GM12878 (cell line): ENCODE measurements at regions not wholly inside any gene's neighbourhood (a gene's known extent, or its start where the extent isn't known, plus 50 kb on each side); places are given as distances from the start of the nearest gene placed in this dataset.

Experiments used
- ATAC-seq: fragments of 200-7000 bp; cut with Tn5 transposase; 3 replicates; pipeline ENCODE4 v1.9.1; 2020; ENCODE audit warnings: mild to moderate bottlenecking, moderate library complexity
- BruUV-seq: library from RNA; stranded (reverse); fragments of 400-500 nt; replicated peaks from 2 replicates; lab custom pipeline; 2021; lab: Mats Ljungman, UMichigan
- CTCF ChIA-PET: fragments of 300-600 bp; sonication (Branson Sonifier 250); formaldehyde crosslinking; extraction: SDS; loops from one replicate; lab custom pipeline; 2021; ENCODE audit warnings: inconsistent platforms; lab: Yijun Ruan, JAX
- POLR2A ChIA-PET: fragments of 350-600 bp; formaldehyde crosslinking; extraction: SDS; loops from one replicate; lab custom pipeline; 2021; ENCODE audit warnings: inconsistent platforms; lab: Charles Lee
- RAD21 ChIA-PET: fragments of 300-600 bp; sonication (Branson Sonifier 250); formaldehyde crosslinking; loops from one replicate; lab custom pipeline; 2023; ENCODE audit warnings: antibody characterized with exemption; ENCODE audit not compliant: unreplicated experiment; lab: Charles Lee
- SMC1A ChIA-PET: fragments of 300-600 bp; sonication (Branson Sonifier 250); formaldehyde crosslinking; loops from one replicate; lab custom pipeline; 2023; ENCODE audit not compliant: unreplicated experiment, uncharacterized antibody; lab: Charles Lee
- DNase-seq: peaks from one replicate; pipeline ENCODE4 v3.0.0-alpha.2; 2011; ENCODE audit warnings: low read depth, low spot score
- FAIRE-seq: peaks from 3 replicates; lab custom pipeline; 2011; peaks lifted over from hg19 to GRCh38; lab: Jason Lieb, UNC
- H2AFZ ChIP-seq: 2 replicates; pipeline ENCODE4 v1.6.0; 2011; ENCODE audit warnings: low read depth, low read length, control low read depth; ENCODE audit not compliant: control insufficient read depth
- H3K27ac ChIP-seq: 2 replicates; pipeline ENCODE4 v1.5.1; 2011; ENCODE audit warnings: control low read depth; ENCODE audit not compliant: control insufficient read depth, insufficient read depth
- H3K27me3 ChIP-seq, 2 experiments: replicated peaks in 1 of 2; 2 replicates each; pipeline versions ENCODE4 v1.6.0 to v1.6.1; 2011; ENCODE audit warnings: low read length in 1 of 2; ENCODE audit not compliant: control insufficient read depth in 2 of 2, insufficient read depth in 2 of 2
- H3K36me3 ChIP-seq, 2 experiments: 2 replicates each; pipeline ENCODE4 v1.5.1; 2011; ENCODE audit warnings: low read length in 1 of 2; ENCODE audit not compliant: control insufficient read depth in 2 of 2, insufficient read depth in 2 of 2
- H3K4me1 ChIP-seq: 2 replicates; pipeline ENCODE4 v1.6.1; 2011; ENCODE audit warnings: mild to moderate bottlenecking, low read length, moderate library complexity, mixed read lengths; ENCODE audit not compliant: control insufficient read depth, insufficient read depth
- H3K4me2 ChIP-seq: 2 replicates; pipeline ENCODE4 v1.6.0; 2011; ENCODE audit warnings: control low read depth; ENCODE audit not compliant: control insufficient read depth, insufficient read depth
- H3K4me3 ChIP-seq: fragments of 200-600 bp; sonication (generic); 2 replicates; pipeline ENCODE4 v1.5.1; 2016
- H3K79me2 ChIP-seq: 2 replicates; pipeline ENCODE4 v1.6.0; 2011; ENCODE audit warnings: low read length; ENCODE audit not compliant: control insufficient read depth, insufficient read depth
- H3K9ac ChIP-seq: 2 replicates; pipeline ENCODE4 v1.8.0; 2011; ENCODE audit warnings: low read length, control low read depth, mixed read lengths; ENCODE audit not compliant: control insufficient read depth, insufficient read depth
- H3K9me3 ChIP-seq: replicated peaks from 3 replicates; pipeline ENCODE4 v1.5.1; 2011; ENCODE audit warnings: mild to moderate bottlenecking, low read length; ENCODE audit not compliant: control insufficient read depth, insufficient read depth
- H4K20me1 ChIP-seq: 2 replicates; pipeline ENCODE4 v1.6.0; 2011; ENCODE audit not compliant: control insufficient read depth, insufficient read depth
- BCL11A ChIP-seq: IDR thresholded peaks from 2 replicates; pipeline ENCODE4 v1.6.1; 2011; ENCODE audit warnings: low read depth, low read length
- CBX3 ChIP-seq: fragments of 200-600 bp; sonication (generic); IDR thresholded peaks from 2 replicates; pipeline ENCODE4 v1.6.1; 2016; ENCODE audit warnings: low read depth, borderline replicate concordance
- DPF2 ChIP-seq: fragments of 450-650 bp; IDR thresholded peaks from 2 replicates; pipeline ENCODE4 v1.6.1; 2017; ENCODE audit warnings: mild to moderate bottlenecking
- FOS ChIP-seq: IDR thresholded peaks from 3 replicates; pipeline ENCODE4 v1.6.1; 2011; ENCODE audit warnings: borderline replicate concordance; ENCODE audit not compliant: insufficient read length; ENCODE audit errors: extremely low read depth
- FOXM1 ChIP-seq: IDR thresholded peaks from 2 replicates; pipeline ENCODE4 v1.6.1; 2012; ENCODE audit warnings: low read depth, mild to moderate bottlenecking, inconsistent platforms, low read length, moderate library complexity
- JUNB ChIP-seq: IDR thresholded peaks from 2 replicates; pipeline ENCODE4 v1.6.1; 2016; ENCODE audit warnings: antibody characterized with exemption, mild to moderate bottlenecking
- JUND ChIP-seq: IDR thresholded peaks from 2 replicates; pipeline ENCODE4 v1.6.1; 2012; ENCODE audit warnings: low read depth, mild to moderate bottlenecking, low read length, improper control_type of control experiment, moderate library complexity
- LARP7 ChIP-seq: fragments of 450-650 bp; IDR thresholded peaks from 2 replicates; pipeline ENCODE4 v1.6.1; 2017; ENCODE audit warnings: mild to moderate bottlenecking
- NFYB ChIP-seq: IDR thresholded peaks from 2 replicates; pipeline ENCODE4 v1.6.1; 2011; ENCODE audit warnings: low read depth, mild to moderate bottlenecking, low read length, improper control_type of control experiment, moderate library complexity; ENCODE audit not compliant: insufficient read depth
- POLR2AphosphoS2 ChIP-seq: IDR thresholded peaks from 2 replicates; pipeline ENCODE4 v1.6.1; 2011; ENCODE audit warnings: low read depth, mild to moderate bottlenecking, low read length, improper control_type of control experiment, moderate library complexity
- RFX5 ChIP-seq: IDR thresholded peaks from 2 replicates; pipeline ENCODE4 v1.6.1; 2011; ENCODE audit warnings: low read depth, low read length, improper control_type of control experiment
- SUPT20H ChIP-seq: IDR thresholded peaks from 2 replicates; pipeline ENCODE4 v1.6.1; 2011; ENCODE audit warnings: low read depth, mild to moderate bottlenecking, low read length, moderate library complexity, borderline replicate concordance; ENCODE audit not compliant: control insufficient read depth
- SUZ12 ChIP-seq: fragments of 200-600 bp; sonication (generic); IDR thresholded peaks from one replicate; pipeline ENCODE4 v1.6.1; 2018; ENCODE audit warnings: antibody characterized with exemption, mild to moderate bottlenecking; ENCODE audit not compliant: unreplicated experiment
- TARDBP ChIP-seq: IDR thresholded peaks from 2 replicates; pipeline ENCODE4 v1.6.1; 2016; ENCODE audit warnings: borderline replicate concordance
- WRNIP1 ChIP-seq: IDR thresholded peaks from 2 replicates; pipeline ENCODE4 v1.6.1; 2011; ENCODE audit warnings: low read depth, low read length, improper control_type of control experiment, borderline replicate concordance
- YBX1 ChIP-seq: fragments of 450-650 bp; IDR thresholded peaks from 2 replicates; pipeline ENCODE4 v1.6.1; 2016; ENCODE audit warnings: antibody characterized with exemption
- ZNF207 ChIP-seq: fragments of 450-650 bp; IDR thresholded peaks from 2 replicates; pipeline ENCODE4 v1.6.1; 2014; ENCODE audit warnings: antibody characterized with exemption, mild to moderate bottlenecking, borderline replicate concordance
- ZNF384 ChIP-seq: IDR thresholded peaks from 2 replicates; pipeline ENCODE4 v1.6.1; 2012; ENCODE audit warnings: low read depth, mild to moderate bottlenecking, low read length, improper control_type of control experiment, borderline replicate concordance
- WGBS: methylation state at CpG from one replicate; pipeline ENCODE4 v1.1.6; 2016; ENCODE audit warnings: low lambda C conversion rate; ENCODE audit not compliant: insufficient replicate concordance, insufficient coverage; ENCODE audit errors: missing lambda C conversion rate; 5-methylcytosine and 5-hydroxymethylcytosine counted together
- in situ Hi-C: fragments of 300-500 bp; cut with MboI; formaldehyde crosslinking; loops from 9 replicates; pipeline ENCODE4 v1.14.3; 2018; ENCODE audit warnings: mixed read lengths
- intact Hi-C: fragments of 100-400 bp; cut with micrococcal nuclease; formaldehyde crosslinking; loops from one replicate; pipeline ENCODE4 v1.14.2; 2022; ENCODE audit not compliant: unreplicated experiment
- TF ChIP-seq, protein P1 (sequence below): IDR thresholded peaks from 2 replicates; pipeline ENCODE4 v1.6.1; 2011; ENCODE audit warnings: borderline replicate concordance, low read depth, mild to moderate bottlenecking, moderate library complexity, low read length; ENCODE audit not compliant: insufficient read depth, poor library complexity, severe bottlenecking
- TF ChIP-seq, protein P2 (sequence below): IDR thresholded peaks from 2 replicates; pipeline ENCODE4 v1.6.1; 2011; ENCODE audit warnings: mild to moderate bottlenecking, low read depth, low read length, moderate library complexity; ENCODE audit not compliant: insufficient replicate concordance

DNA sequence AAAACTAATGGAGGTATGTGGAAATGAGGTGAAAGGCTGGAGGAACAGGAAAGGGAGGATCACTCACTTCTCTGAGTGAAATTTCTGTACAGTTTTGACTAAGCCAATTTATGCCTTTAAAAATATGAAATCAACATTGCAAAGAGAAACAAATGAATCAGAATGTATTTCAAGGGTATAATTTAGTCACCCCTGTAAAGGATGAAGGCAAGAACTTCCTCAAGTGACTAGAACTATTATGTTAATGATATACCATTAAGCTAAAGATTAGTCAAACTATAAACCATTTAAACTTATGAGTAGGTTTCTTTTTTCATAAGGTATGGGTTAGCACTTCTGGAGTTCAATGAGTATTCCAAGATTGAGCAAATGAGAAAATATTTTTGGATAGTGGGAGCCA lies 184.5 kb upstream of the CHORDC1 start:
- ChIA-PET SMC1A (no interaction called here), CTCF (no interaction called here), POLR2A (no interaction called here), RAD21 (no interaction called here)
- ATAC-seq = peak; percentile 23; the same call in 1 of the 3 replicates
- Histone ChIP-seq H2AFZ (no peak overlapping the region), H3K4me3 (no peak overlapping the region), H4K20me1 (no peaks in the 10 kb centered on the region), H3K9me3 (no peaks in the 10 kb centered on the region), H3K9ac (no peak overlapping the region), H3K36me3 (no peaks in the 10 kb centered on the region), H3K79me2 (no peaks in the 10 kb centered on the region), H3K27me3 (no peaks in the 10 kb centered on the region), H3K4me1 (no peaks in the 10 kb centered on the region), H3K4me2 (no peak overlapping the region), H3K27ac (no peak overlapping the region)
- FAIRE-seq = no peak
- BruUV-seq = no TSS peak
- intact Hi-C loops = no loop called here
- DNase-seq = no peak
- in situ Hi-C loops = no loop called here
- TF ChIP-seq JUNB (no peak), FOS (no peak), NFYB (no peak), DPF2 (no peak), SUZ12 (no peak), SUPT20H (no peak), POLR2AphosphoS2 (no peak), TARDBP (no peak)

DNA sequence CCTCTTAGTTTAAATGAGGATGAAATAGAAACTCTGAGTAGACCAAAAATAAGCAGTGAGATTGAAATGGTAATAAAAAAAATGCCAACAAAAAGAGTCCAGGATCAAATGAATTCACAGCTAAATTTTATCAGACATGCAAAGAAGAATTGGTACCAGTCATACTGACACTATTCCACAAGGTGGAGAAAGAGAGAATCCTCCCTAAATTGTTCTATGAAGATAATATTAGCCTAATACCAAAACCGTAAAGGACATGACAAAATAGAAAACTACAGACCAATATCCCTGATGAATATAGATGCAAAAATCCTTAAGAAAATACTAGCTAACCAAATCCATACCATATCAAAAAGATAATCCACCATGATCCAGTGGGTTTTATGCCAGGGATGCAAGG lies 169.8 kb upstream of the CHORDC1 start:
- H2AFZ ChIP-seq = no peak overlapping the region
- ChIA-PET SMC1A (interaction anchor here (1.3 kb wide), 1 partner anchor 83 kb away, joined by 3 read pairs; no protein-coding TSS in a partner anchor), CTCF (no interaction called here), RAD21 (no interaction called here), POLR2A (no interaction called here)
- intact Hi-C loops = no loop called here
- in situ Hi-C loops = no loop called here
- H3K36me3 ChIP-seq = no peaks in the 10 kb centered on the region
- H3K27me3 ChIP-seq = no peaks in the 10 kb centered on the region
- H3K4me1 ChIP-seq = no peaks in the 10 kb centered on the region
- H3K4me2 ChIP-seq = no peak overlapping the region
- no peaks in the 10 kb centered on the region for H3K79me2 ChIP-seq
- FAIRE-seq (no peak), DNase-seq (no peak), ATAC-seq (no peak)
- no peak overlapping the region for H3K4me3 ChIP-seq
- no peaks in the 10 kb centered on the region for H3K9me3 ChIP-seq
- H3K27ac ChIP-seq = no peak overlapping the region
- no peaks in the 10 kb centered on the region for H4K20me1 ChIP-seq
- whole genome bisulfite sequencing = 35% methylated on average over 1 of the region's 1 CpG
- BruUV-seq = no TSS peak
- no peak overlapping the region for H3K9ac ChIP-seq
- no peak for TF ChIP-seq FOXM1
- no peak for TF ChIP-seq CBX3
- no peak for TF ChIP-seq ZNF207
- TF ChIP-seq, protein P1, sequence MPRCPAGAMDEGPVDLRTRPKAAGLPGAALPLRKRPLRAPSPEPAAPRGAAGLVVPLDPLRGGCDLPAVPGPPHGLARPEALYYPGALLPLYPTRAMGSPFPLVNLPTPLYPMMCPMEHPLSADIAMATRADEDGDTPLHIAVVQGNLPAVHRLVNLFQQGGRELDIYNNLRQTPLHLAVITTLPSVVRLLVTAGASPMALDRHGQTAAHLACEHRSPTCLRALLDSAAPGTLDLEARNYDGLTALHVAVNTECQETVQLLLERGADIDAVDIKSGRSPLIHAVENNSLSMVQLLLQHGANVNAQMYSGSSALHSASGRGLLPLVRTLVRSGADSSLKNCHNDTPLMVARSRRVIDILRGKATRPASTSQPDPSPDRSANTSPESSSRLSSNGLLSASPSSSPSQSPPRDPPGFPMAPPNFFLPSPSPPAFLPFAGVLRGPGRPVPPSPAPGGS = no peak
- TF ChIP-seq YBX1 = no peak
- no peak for TF ChIP-seq RFX5
- TF ChIP-seq LARP7 = no peak
- no peak for TF ChIP-seq ZNF384
- no peak for TF ChIP-seq JUND
- TF ChIP-seq, protein P2, sequence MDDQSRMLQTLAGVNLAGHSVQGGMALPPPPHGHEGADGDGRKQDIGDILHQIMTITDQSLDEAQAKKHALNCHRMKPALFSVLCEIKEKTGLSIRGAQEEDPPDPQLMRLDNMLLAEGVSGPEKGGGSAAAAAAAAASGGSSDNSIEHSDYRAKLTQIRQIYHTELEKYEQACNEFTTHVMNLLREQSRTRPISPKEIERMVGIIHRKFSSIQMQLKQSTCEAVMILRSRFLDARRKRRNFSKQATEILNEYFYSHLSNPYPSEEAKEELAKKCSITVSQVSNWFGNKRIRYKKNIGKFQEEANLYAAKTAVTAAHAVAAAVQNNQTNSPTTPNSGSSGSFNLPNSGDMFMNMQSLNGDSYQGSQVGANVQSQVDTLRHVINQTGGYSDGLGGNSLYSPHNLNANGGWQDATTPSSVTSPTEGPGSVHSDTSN = no peak
- no peak for TF ChIP-seq WRNIP1
- no peak for TF ChIP-seq BCL11A
